OCI-LY1 (cell line): ENCODE measurements at regions not wholly inside any gene's neighbourhood (a gene's known extent, or its start where the extent isn't known, plus 50 kb on each side); places are given as distances from the start of the nearest gene placed in this dataset.

Experiments used
- EZH2 ChIP-seq: fragments of 200-600 bp; sonication (generic), shearing (Covaris generic); IDR thresholded peaks from 2 replicates; pipeline ENCODE4 v1.8.0; 2017; ENCODE audit warnings: borderline replicate concordance, mixed run types, mild to moderate bottlenecking, antibody characterized with exemption, low read length, moderate library complexity, mixed read lengths
- TF ChIP-seq, protein P1 (sequence below): fragments of 200-600 bp; sonication (generic), shearing (Covaris generic); IDR thresholded peaks from 2 replicates; pipeline ENCODE4 v1.5.1; 2017; ENCODE audit warnings: mild to moderate bottlenecking, antibody characterized with exemption, low read length, moderate library complexity, mixed read lengths

DNA sequence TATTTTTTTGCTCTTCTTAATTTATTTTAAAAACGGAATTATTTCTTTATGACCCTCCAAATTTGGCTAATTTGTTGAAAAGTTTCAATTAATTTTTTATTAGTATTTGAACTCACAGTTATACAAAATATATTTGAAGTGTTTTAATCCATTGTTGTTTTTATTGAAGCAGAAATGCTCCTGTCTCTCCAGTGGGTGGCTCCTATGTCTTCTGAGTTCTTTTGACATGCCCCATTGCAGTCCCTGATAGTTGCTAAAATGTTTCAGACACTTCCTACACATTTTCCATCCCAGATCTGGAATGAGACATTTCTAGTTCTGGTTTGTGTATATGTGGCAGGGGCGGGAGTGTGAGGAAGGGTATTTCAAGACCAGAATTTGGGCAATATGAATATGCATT is 579.4 kb upstream of the PRR20A start:
- TF ChIP-seq, protein P1, sequence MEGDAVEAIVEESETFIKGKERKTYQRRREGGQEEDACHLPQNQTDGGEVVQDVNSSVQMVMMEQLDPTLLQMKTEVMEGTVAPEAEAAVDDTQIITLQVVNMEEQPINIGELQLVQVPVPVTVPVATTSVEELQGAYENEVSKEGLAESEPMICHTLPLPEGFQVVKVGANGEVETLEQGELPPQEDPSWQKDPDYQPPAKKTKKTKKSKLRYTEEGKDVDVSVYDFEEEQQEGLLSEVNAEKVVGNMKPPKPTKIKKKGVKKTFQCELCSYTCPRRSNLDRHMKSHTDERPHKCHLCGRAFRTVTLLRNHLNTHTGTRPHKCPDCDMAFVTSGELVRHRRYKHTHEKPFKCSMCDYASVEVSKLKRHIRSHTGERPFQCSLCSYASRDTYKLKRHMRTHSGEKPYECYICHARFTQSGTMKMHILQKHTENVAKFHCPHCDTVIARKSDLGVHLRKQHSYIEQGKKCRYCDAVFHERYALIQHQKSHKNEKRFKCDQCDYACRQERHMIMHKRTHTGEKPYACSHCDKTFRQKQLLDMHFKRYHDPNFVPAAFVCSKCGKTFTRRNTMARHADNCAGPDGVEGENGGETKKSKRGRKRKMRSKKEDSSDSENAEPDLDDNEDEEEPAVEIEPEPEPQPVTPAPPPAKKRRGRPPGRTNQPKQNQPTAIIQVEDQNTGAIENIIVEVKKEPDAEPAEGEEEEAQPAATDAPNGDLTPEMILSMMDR, result no peak
- TF ChIP-seq EZH2, result no peak
